Liver (tissue), 8 donors: ENCODE measurements at regions not wholly inside any gene's neighbourhood (a gene's known extent, or its start where the extent isn't known, plus 50 kb on each side); places are given as distances from the start of the nearest gene placed in this dataset.

Experiments
- DNase-seq: peaks from one replicate; pipeline ENCODE4 v3.0.0-alpha.2; 2017; ENCODE audit warnings: low spot score
- H3K27ac ChIP-seq, 2 donors: one replicate each; pipeline ENCODE4 v1.7.0; 2013; ENCODE audit warnings: inconsistent platforms in 2 of 2, low read length in 2 of 2, control low read depth in 1 of 2, low read depth in 1 of 2, mild to moderate bottlenecking in 1 of 2
- H3K27me3 ChIP-seq, 4 donors: one replicate each; pipeline versions ENCODE4 v1.6.1 to v1.7.0; 2013; ENCODE audit warnings: low read length in 3 of 4, inconsistent platforms in 1 of 4, mild to moderate bottlenecking in 1 of 4, moderate library complexity in 1 of 4; ENCODE audit not compliant: control insufficient read depth in 4 of 4, insufficient read depth in 4 of 4
- H3K36me3 ChIP-seq, 4 donors: one replicate each; pipeline versions ENCODE4 v1.6.1 to v1.7.0; 2013; ENCODE audit warnings: low read length in 3 of 4, mild to moderate bottlenecking in 3 of 4, low read depth in 1 of 4, moderate library complexity in 1 of 4; ENCODE audit not compliant: control insufficient read depth in 4 of 4, insufficient read depth in 3 of 4
- H3K4me1 ChIP-seq, 4 donors: one replicate each; pipeline versions ENCODE4 v1.6.1 to v1.7.0; 2013; ENCODE audit warnings: low read length in 3 of 4, mild to moderate bottlenecking in 3 of 4, moderate library complexity in 1 of 4; ENCODE audit not compliant: control insufficient read depth in 4 of 4, insufficient read depth in 4 of 4
- H3K4me3 ChIP-seq, 3 donors: one replicate each; pipeline versions ENCODE4 v1.6.1 to v1.7.0; 2013; ENCODE audit warnings: low read length in 3 of 3, control low read depth in 1 of 3, low read depth in 1 of 3, mild to moderate bottlenecking in 1 of 3
- H3K9ac ChIP-seq, 2 donors: one replicate each; pipeline ENCODE4 v1.7.0; 2013; ENCODE audit warnings: low read length in 2 of 2, mild to moderate bottlenecking in 2 of 2, moderate library complexity in 2 of 2, control low read depth in 1 of 2, low read depth in 1 of 2
- H3K9me3 ChIP-seq, 4 donors: one replicate each; pipeline versions ENCODE4 v1.6.1 to v1.7.0; 2013; ENCODE audit warnings: low read length in 3 of 4; ENCODE audit not compliant: control insufficient read depth in 4 of 4
- ATF3 ChIP-seq: IDR thresholded peaks from 2 replicates; pipeline ENCODE4 v1.6.1; 2016; ENCODE audit warnings: antibody characterized with exemption
- CTCF ChIP-seq: fragments of 150-350 bp; IDR thresholded peaks from 2 replicates; pipeline ENCODE4 v1.5.1; 2017; ENCODE audit warnings: improper control_type of control experiment, low read depth, low read length; ENCODE audit not compliant: missing input control
- EGR1 ChIP-seq, 2 donors: IDR thresholded peaks; 2 replicates each; pipeline ENCODE4 v1.6.1; 2016 to 2018; ENCODE audit warnings: antibody characterized with exemption in 2 of 2, low read depth in 2 of 2
- FOXA1 ChIP-seq: IDR thresholded peaks from 2 replicates; pipeline ENCODE4 v1.6.1; 2016; ENCODE audit warnings: antibody characterized with exemption
- FOXA2 ChIP-seq: IDR thresholded peaks from 2 replicates; pipeline ENCODE4 v1.6.1; 2016; ENCODE audit warnings: antibody characterized with exemption
- GABPA ChIP-seq, 2 donors: IDR thresholded peaks in 1 of 2; conservative IDR thresholded peaks in 1 of 2; 2 replicates each; pipeline ENCODE4 v1.6.1; 2016; ENCODE audit warnings: antibody characterized with exemption in 2 of 2, mild to moderate bottlenecking in 1 of 2, moderate library complexity in 1 of 2
- HNF4A ChIP-seq, 2 donors: conservative IDR thresholded peaks; 2 replicates each; pipeline ENCODE4 v1.6.1; 2016; ENCODE audit warnings: antibody characterized with exemption in 2 of 2, mild to moderate bottlenecking in 2 of 2
- HNF4G ChIP-seq: IDR thresholded peaks from 2 replicates; pipeline ENCODE4 v1.6.1; 2016; ENCODE audit warnings: antibody characterized with exemption
- JUND ChIP-seq, 2 donors: IDR thresholded peaks; 2 replicates each; pipeline ENCODE4 v1.6.1; 2016; ENCODE audit warnings: antibody characterized with exemption in 2 of 2
- MAX ChIP-seq: IDR thresholded peaks from 2 replicates; pipeline ENCODE4 v1.6.1; 2016; ENCODE audit warnings: antibody characterized with exemption
- NR2F2 ChIP-seq: IDR thresholded peaks from 2 replicates; pipeline ENCODE4 v1.6.1; 2016; ENCODE audit warnings: antibody characterized with exemption
- RAD21 ChIP-seq, 2 donors: IDR thresholded peaks; 2 replicates each; pipeline ENCODE4 v1.6.1; 2016; ENCODE audit warnings: antibody characterized with exemption in 2 of 2, mild to moderate bottlenecking in 2 of 2
- REST ChIP-seq: IDR thresholded peaks from 2 replicates; pipeline ENCODE4 v1.6.1; 2016; ENCODE audit warnings: antibody characterized with exemption, mild to moderate bottlenecking
- RXRA ChIP-seq, 2 donors: IDR thresholded peaks; 2 replicates each; pipeline ENCODE4 v1.6.1; 2017 to 2018; ENCODE audit warnings: antibody characterized with exemption in 2 of 2, mild to moderate bottlenecking in 1 of 2
- SP1 ChIP-seq: IDR thresholded peaks from 2 replicates; pipeline ENCODE4 v1.6.1; 2018; ENCODE audit warnings: antibody characterized with exemption, mild to moderate bottlenecking
- TAF1 ChIP-seq: conservative IDR thresholded peaks from 2 replicates; pipeline ENCODE4 v1.6.1; 2016; ENCODE audit warnings: antibody characterized with exemption, mild to moderate bottlenecking
- YY1 ChIP-seq: IDR thresholded peaks from 2 replicates; pipeline ENCODE4 v1.6.1; 2016; ENCODE audit warnings: antibody characterized with exemption, mild to moderate bottlenecking
- ZBTB33 ChIP-seq: IDR thresholded peaks from 2 replicates; pipeline ENCODE4 v1.6.1; 2016; ENCODE audit warnings: antibody characterized with exemption
- WGBS: extraction: QIAGEN DNeasy Blood & Tissue Kit; methylation state at CpG from one replicate; pipeline ENCODE4 v1.1.7; 2013; 5-methylcytosine and 5-hydroxymethylcytosine counted together
- donor health status: healthy.
- donor health status: healthy.
- donor health status: healthy.
- donor health status: healthy.
- donor health status: healthy.

GRCh38 chr22:49112176-49112575, 715.5 kb downstream of the BRD1 start:
- no peak for DNase-seq
- H3K36me3 ChIP-seq = no peaks in the 10 kb centered on the region
- H3K9me3 ChIP-seq = no peaks in the 10 kb centered on the region
- no peaks in the 10 kb centered on the region for H3K4me1 ChIP-seq
- no peak overlapping the region for H3K4me3 ChIP-seq
- no peak overlapping the region for H3K9ac ChIP-seq
- peaks cover 0 to 5% (median 3%) of the 10 kb centered on the region in 4 donors for H3K27me3 ChIP-seq
- no peak for TF ChIP-seq YY1
- TF ChIP-seq JUND (IDR thresholded peaks at IDR 0.05) = no peak
- TF ChIP-seq SP1 = no peak
- TF ChIP-seq FOXA1 = no peak
- TF ChIP-seq GABPA (IDR thresholded peaks at IDR 0.05 in 1 of 2, conservative IDR thresholded peaks at IDR 0.05 in 1 of 2) = no peak
- TF ChIP-seq EGR1 (IDR thresholded peaks at IDR 0.05; ENCODE audit: low read depth in 2 of 2) = no peak
- no peak for TF ChIP-seq RXRA (IDR thresholded peaks at IDR 0.05)
- TF ChIP-seq RAD21 (IDR thresholded peaks at IDR 0.05) = no peak
- H3K27ac ChIP-seq = no peak overlapping the region
- WGBS = 89% methylated on average over 15 of the region's 15 CpGs

GRCh38 chr22:49111085-49111484, 716.6 kb downstream of the BRD1 start:
- Histone ChIP-seq H3K4me3 (no peak overlapping the region), H3K9me3 (no peaks in the 10 kb centered on the region), H3K27ac (no peak overlapping the region), H3K4me1 (no peaks in the 10 kb centered on the region), H3K9ac (no peak overlapping the region), H3K27me3 (peaks cover 0 to 6% (median 3%) of the 10 kb centered on the region in 4 donors), H3K36me3 (no peaks in the 10 kb centered on the region)
- WGBS = 86% methylated on average over 15 of the region's 15 CpGs
- no peak for DNase-seq
- TF ChIP-seq MAX (no peak), JUND (IDR thresholded peaks at IDR 0.05) (no peak), YY1 (no peak), FOXA2 (no peak)

GRCh38 chr22:49108636-49109315, 718.9 kb downstream of the BRD1 start:
- DNase-seq = no peak
- no peaks in the 10 kb centered on the region for H3K4me1 ChIP-seq
- no peak overlapping the region for H3K9ac ChIP-seq
- peaks cover 0 to 10% (median 3%) of the 10 kb centered on the region in 4 donors for H3K27me3 ChIP-seq
- no peaks in the 10 kb centered on the region for H3K9me3 ChIP-seq
- no peak overlapping the region for H3K4me3 ChIP-seq
- no peak for TF ChIP-seq GABPA (IDR thresholded peaks at IDR 0.05 in 1 of 2, conservative IDR thresholded peaks at IDR 0.05 in 1 of 2)
- TF ChIP-seq SP1 = no peak
- no peak for TF ChIP-seq MAX
- no peak for TF ChIP-seq EGR1 (IDR thresholded peaks at IDR 0.05; ENCODE audit: low read depth in 2 of 2)
- no peak for TF ChIP-seq JUND (IDR thresholded peaks at IDR 0.05)
- TF ChIP-seq FOXA2 = no peak
- no peak for TF ChIP-seq ZBTB33
- TF ChIP-seq RAD21 (IDR thresholded peaks at IDR 0.05) = no peak
- TF ChIP-seq FOXA1 = no peak
- TF ChIP-seq YY1 = no peak
- no peak for TF ChIP-seq NR2F2
- TF ChIP-seq CTCF = no peak
- TF ChIP-seq HNF4G = no peak
- no peak for TF ChIP-seq TAF1
- TF ChIP-seq REST = no peak
- TF ChIP-seq RXRA (IDR thresholded peaks at IDR 0.05) = no peak
- TF ChIP-seq HNF4A (conservative IDR thresholded peaks at IDR 0.05) = no peak
- TF ChIP-seq ATF3 = no peak
- no peak overlapping the region for H3K27ac ChIP-seq
- 61% methylated on average over 21 of the region's 21 CpGs for WGBS
- no peaks in the 10 kb centered on the region for H3K36me3 ChIP-seq
